HCT116 (cell line): ENCODE measurements at regions not wholly inside any gene's neighbourhood (a gene's known extent, or its start where the extent isn't known, plus 50 kb on each side); places are given as distances from the start of the nearest gene placed in this dataset.

Source experiments
- CEBPB ChIP-seq: IDR thresholded peaks from 2 replicates; pipeline ENCODE4 v1.6.1; 2012; ENCODE audit warnings: low read depth
- CTCF ChIP-seq, 3 experiments: fragments of 200-600 bp in 1 of 3; sonication (generic) in 1 of 3; IDR thresholded peaks in 2 of 3; conservative IDR thresholded peaks in 1 of 3; 2 replicates each; pipeline ENCODE4 v1.5.1; 2012 to 2017; ENCODE audit warnings: low read depth in 2 of 3, low read length in 2 of 3, antibody characterized with exemption in 1 of 3, borderline replicate concordance in 1 of 3, control low read depth in 1 of 3, mild to moderate bottlenecking in 1 of 3, mixed read lengths in 1 of 3, mixed run types in 1 of 3, moderate library complexity in 1 of 3; ENCODE audit not compliant: insufficient read depth in 1 of 3
- EZH2 ChIP-seq: fragments of 200-600 bp; sonication (generic); IDR thresholded peaks from 2 replicates; pipeline ENCODE4 v1.6.1; 2017; ENCODE audit warnings: antibody characterized with exemption, mixed run types
- FOSL1 ChIP-seq: IDR thresholded peaks from 2 replicates; pipeline ENCODE4 v1.6.1; 2012; ENCODE audit warnings: low read depth
- JUND ChIP-seq: IDR thresholded peaks from 2 replicates; pipeline ENCODE4 v1.6.1; 2012
- MAX ChIP-seq: IDR thresholded peaks from 2 replicates; pipeline ENCODE4 v1.6.1; 2012
- POLR2A ChIP-seq: IDR thresholded peaks from 2 replicates; pipeline ENCODE4 v1.7.0; 2011; ENCODE audit warnings: borderline replicate concordance; ENCODE audit not compliant: insufficient read depth, insufficient read length; ENCODE audit errors: extremely low read depth
- POLR2AphosphoS5 ChIP-seq: IDR thresholded peaks from 2 replicates; pipeline ENCODE4 v1.6.1; 2011; ENCODE audit warnings: mild to moderate bottlenecking, low read depth, low read length, moderate library complexity
- RAD21 ChIP-seq: IDR thresholded peaks from 2 replicates; pipeline ENCODE4 v1.6.1; 2012; ENCODE audit warnings: low read depth, mild to moderate bottlenecking
- REST ChIP-seq: IDR thresholded peaks from 2 replicates; pipeline ENCODE4 v1.6.1; 2012; ENCODE audit warnings: low read depth

GRCh38 chr12:127802271-127802670 is 464.7 kb upstream of the TMEM132C start:
- TF ChIP-seq CTCF (IDR thresholded peaks at IDR 0.05 in 2 of 3, conservative IDR thresholded peaks at IDR 0.05 in 1 of 3; ENCODE audit: borderline replicate concordance in 1 of 3, insufficient read depth in 1 of 3, low read depth in 2 of 3, low read length in 2 of 3) (no peak), RAD21 (no peak), POLR2A (no peak), REST (no peak), MAX (no peak), EZH2 (no peak), CEBPB (no peak), FOSL1 (no peak), JUND (no peak), POLR2AphosphoS5 (no peak)
